Right lobe of liver (tissue), 6 donors: ENCODE measurements at regions not wholly inside any gene's neighbourhood (a gene's known extent, or its start where the extent isn't known, plus 50 kb on each side); places are given as distances from the start of the nearest gene placed in this dataset.

ENCODE experiments used
- ATAC-seq, 4 donors: fragments of 200-7000 bp; cut with Tn5 transposase; one replicate each; pipeline ENCODE4 v1.9.1; 2020; ENCODE audit warnings: mild to moderate bottlenecking in 4 of 4, moderate library complexity in 4 of 4
- DNase-seq, 3 donors: peaks; one replicate each; pipeline ENCODE4 v3.0.0-alpha.2; 2020
- H3K27ac ChIP-seq, 3 donors: fragments of 200-600 bp; one replicate each; pipeline ENCODE4 v1.8.0; 2022
- H3K27me3 ChIP-seq, 2 donors: fragments of 200-600 bp; one replicate each; pipeline ENCODE4 v1.8.0; 2022
- H3K36me3 ChIP-seq, 4 donors: fragments of 200-600 bp; sonication (generic) in 1 of 4; one replicate each; pipeline versions ENCODE4 v1.5.1 to v1.8.0; 2017 to 2022; ENCODE audit warnings: control low read depth in 1 of 4
- H3K4me1 ChIP-seq, 4 donors: fragments of 200-600 bp; sonication (generic) in 1 of 4; one replicate each; pipeline versions ENCODE4 v1.5.1 to v1.8.0; 2017 to 2022; ENCODE audit warnings: control low read depth in 1 of 4
- H3K4me3 ChIP-seq, 3 donors: fragments of 200-600 bp; one replicate each; pipeline ENCODE4 v1.8.0; 2022
- H3K9me3 ChIP-seq, 4 donors: fragments of 200-600 bp; sonication (generic) in 1 of 4; one replicate each; pipeline versions ENCODE4 v1.5.1 to v1.8.0; 2017 to 2022; ENCODE audit warnings: control low read depth in 1 of 4
- POLR2A ChIP-seq: fragments of 450-650 bp; IDR thresholded peaks from one replicate; pipeline ENCODE4 v1.6.1; 2017; ENCODE audit warnings: antibody characterized with exemption, mild to moderate bottlenecking
- WGBS: methylation state at CpG from one replicate; pipeline ENCODE4 v1.1.6; 2018; ENCODE audit warnings: low coverage, low lambda C conversion rate; ENCODE audit not compliant: insufficient coverage; ENCODE audit errors: missing lambda C conversion rate; 5-methylcytosine and 5-hydroxymethylcytosine counted together
- intact Hi-C, 2 donors: fragments of 100-400 bp; cut with DNase I; formaldehyde crosslinking; loops; one replicate each; pipeline versions ENCODE4 v1.11.2 to v1.14.1; 2022
- TF ChIP-seq, protein P1 (sequence below), 4 donors: fragments of 200-600 bp in 3 of 4; fragments of 450-650 bp in 1 of 4; IDR thresholded peaks; one replicate each; pipeline versions ENCODE4 v1.5.1 to v1.8.0; 2016 to 2022; ENCODE audit warnings: antibody characterized with exemption in 4 of 4, mild to moderate bottlenecking in 2 of 4
- donor health status: DM: no; HTN: yes; CAD: no.
- donor health status: DM: no; HTN: no; CAD: no.
- donor health status: DM: no; HTN: no; CAD: no.
- donor health status: DM: no; HTN: yes; CAD: no.
- donor health status: DM: no; HTN: yes; CAD: no.

DNA sequence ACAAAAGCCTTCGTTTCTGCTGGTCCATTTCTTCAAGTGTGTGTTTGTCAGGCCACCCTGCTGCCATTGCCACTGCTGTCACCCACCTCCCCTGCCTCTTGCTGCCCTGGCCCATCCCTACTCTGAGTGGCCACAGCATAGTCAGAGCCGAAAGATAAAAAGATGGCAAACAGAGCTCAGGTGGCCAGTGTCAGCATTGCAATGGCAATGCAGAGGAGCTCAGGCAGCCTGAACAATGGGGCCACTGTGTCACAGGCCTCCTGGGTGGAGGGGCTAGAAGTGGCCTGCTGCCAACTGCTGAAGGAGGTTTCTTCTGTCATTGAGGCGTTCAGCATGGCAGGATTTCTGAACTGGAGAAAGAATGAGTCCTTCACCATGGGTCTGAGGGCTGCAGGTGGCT is 137.1 kb downstream of the CSNK2A3 start:
- DNase-seq = peak in 1 of 3 donors; percentile 12
- H3K4me3 ChIP-seq = no peak overlapping the region
- H3K4me1 ChIP-seq = no peaks in the 10 kb centered on the region
- no peak overlapping the region for H3K27ac ChIP-seq
- ATAC-seq = no peak
- no peaks in the 10 kb centered on the region for H3K9me3 ChIP-seq
- H3K27me3 ChIP-seq = no peaks in the 10 kb centered on the region
- no peaks in the 10 kb centered on the region for H3K36me3 ChIP-seq
- intact Hi-C loops = no loop called here
- TF ChIP-seq, protein P1, sequence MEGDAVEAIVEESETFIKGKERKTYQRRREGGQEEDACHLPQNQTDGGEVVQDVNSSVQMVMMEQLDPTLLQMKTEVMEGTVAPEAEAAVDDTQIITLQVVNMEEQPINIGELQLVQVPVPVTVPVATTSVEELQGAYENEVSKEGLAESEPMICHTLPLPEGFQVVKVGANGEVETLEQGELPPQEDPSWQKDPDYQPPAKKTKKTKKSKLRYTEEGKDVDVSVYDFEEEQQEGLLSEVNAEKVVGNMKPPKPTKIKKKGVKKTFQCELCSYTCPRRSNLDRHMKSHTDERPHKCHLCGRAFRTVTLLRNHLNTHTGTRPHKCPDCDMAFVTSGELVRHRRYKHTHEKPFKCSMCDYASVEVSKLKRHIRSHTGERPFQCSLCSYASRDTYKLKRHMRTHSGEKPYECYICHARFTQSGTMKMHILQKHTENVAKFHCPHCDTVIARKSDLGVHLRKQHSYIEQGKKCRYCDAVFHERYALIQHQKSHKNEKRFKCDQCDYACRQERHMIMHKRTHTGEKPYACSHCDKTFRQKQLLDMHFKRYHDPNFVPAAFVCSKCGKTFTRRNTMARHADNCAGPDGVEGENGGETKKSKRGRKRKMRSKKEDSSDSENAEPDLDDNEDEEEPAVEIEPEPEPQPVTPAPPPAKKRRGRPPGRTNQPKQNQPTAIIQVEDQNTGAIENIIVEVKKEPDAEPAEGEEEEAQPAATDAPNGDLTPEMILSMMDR (IDR thresholded peaks at IDR 0.05) = no peak
- TF ChIP-seq POLR2A = no peak
- 83% methylated on average over 3 of the region's 3 CpGs for WGBS

DNA sequence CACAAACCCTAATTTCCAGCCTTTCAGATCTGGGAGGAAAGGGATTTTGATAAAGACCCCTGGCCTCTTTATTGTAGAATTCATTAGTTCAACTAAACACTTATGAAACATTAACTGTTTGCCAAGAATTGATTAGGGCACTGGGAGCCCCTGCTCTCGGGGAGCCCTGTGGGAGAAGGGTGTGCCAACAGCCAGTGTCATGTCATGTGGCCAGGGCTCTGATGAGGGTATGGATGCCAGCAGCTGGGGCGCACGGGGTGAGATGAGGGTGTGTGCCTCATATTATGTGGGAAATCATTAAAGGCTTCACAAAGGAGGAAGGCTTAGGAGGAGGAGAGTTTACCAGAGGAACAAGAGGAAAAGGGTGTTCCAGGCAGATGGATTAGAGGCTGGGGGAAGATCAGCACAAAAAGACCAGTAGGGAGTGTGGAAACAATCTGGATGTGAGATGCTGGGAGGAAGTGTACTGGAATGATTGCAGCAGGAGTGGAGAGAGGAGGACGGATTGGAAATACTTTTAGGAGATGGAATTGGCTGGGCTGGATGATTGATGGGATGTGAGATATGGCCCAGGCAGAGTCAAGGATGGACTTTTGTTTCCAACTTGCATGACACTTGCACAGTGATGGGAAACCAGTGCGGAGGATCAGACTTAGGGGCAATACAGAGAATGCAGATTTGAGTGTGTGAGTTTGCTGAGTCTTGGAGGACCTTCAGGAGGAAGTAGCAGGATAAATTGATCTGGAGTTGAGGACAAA is 137.8 kb downstream of the CSNK2A3 start:
- peak in 1 of 3 donors; percentile 25 for DNase-seq
- no peak for ATAC-seq
- Histone ChIP-seq H3K9me3 (no peaks in the 10 kb centered on the region), H3K4me1 (no peaks in the 10 kb centered on the region), H3K27me3 (no peaks in the 10 kb centered on the region), H3K36me3 (no peaks in the 10 kb centered on the region), H3K27ac (no peak overlapping the region), H3K4me3 (no peak overlapping the region)
- TF ChIP-seq POLR2A = no peak
- TF ChIP-seq, protein P1 (IDR thresholded peaks at IDR 0.05) = no peak
- intact Hi-C loops = no loop called here
- 71% methylated on average over 5 of the region's 5 CpGs for whole genome bisulfite sequencing

DNA sequence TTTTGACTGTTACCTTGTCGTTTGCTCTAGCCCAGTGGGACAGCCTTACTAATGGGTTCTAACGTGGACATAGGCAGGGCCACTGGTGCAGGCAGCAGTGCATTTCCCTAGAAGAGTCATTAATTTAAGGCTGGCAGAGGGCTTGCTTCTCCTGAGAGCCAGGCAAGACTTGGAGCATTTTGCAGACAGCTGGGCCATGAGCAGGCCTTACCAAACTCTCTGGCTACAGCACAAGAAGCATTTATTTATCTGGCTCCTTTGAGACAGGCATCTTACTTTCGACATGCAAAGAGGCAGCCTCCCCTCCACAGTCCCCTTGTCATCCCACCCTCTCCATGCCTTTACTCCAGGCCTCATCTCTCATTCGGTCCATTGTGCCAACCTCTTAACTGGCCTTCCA is 139.9 kb downstream of the CSNK2A3 start:
- Histone ChIP-seq H3K4me1 (no peaks in the 10 kb centered on the region), H3K4me3 (no peak overlapping the region), H3K27me3 (no peaks in the 10 kb centered on the region), H3K27ac (no peak overlapping the region), H3K9me3 (no peaks in the 10 kb centered on the region), H3K36me3 (no peaks in the 10 kb centered on the region)
- TF ChIP-seq POLR2A = no peak
- TF ChIP-seq, protein P1 (IDR thresholded peaks at IDR 0.05) = no peak
- intact Hi-C loops = no loop called here
- WGBS = 66% methylated on average over 3 of the region's 4 CpGs
- peak in 1 of 3 donors; percentile 8 for DNase-seq
- ATAC-seq = no peak

DNA sequence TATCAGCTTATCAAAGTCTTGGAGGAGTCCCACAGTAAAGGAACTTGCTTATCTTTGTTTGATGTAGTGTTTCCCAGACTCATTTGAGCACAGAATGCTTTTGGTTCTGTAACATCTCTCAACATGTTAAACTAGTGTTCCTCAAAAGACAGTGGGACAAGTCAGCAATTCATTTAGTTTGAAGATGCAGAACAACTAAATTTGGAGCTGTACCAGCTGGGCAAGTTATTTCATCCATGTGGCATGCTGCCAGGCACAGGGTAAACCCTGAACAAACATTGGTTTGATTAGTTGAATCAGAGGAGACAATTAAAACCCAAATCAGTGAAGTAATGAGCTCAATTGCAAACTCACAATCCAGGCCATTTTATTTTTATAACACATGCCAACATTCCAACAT is 141.2 kb downstream of the CSNK2A3 start:
- TF ChIP-seq, protein P1 (IDR thresholded peaks at IDR 0.05) = no peak
- no peak for TF ChIP-seq POLR2A
- no peaks in the 10 kb centered on the region for H3K36me3 ChIP-seq
- no peak overlapping the region for H3K27ac ChIP-seq
- no peaks in the 10 kb centered on the region for H3K27me3 ChIP-seq
- intact Hi-C loops = no loop called here
- H3K9me3 ChIP-seq = no peaks in the 10 kb centered on the region
- DNase-seq (peak in 1 of 3 donors; percentile 25), ATAC-seq (no peak)
- H3K4me1 ChIP-seq = no peaks in the 10 kb centered on the region
- H3K4me3 ChIP-seq = no peak overlapping the region
